Smooth muscle cell (in vitro differentiated cells): ENCODE measurements at regions not wholly inside any gene's neighbourhood (a gene's known extent, or its start where the extent isn't known, plus 50 kb on each side); places are given as distances from the start of the nearest gene placed in this dataset.

Experiments
- DNase-seq: peaks from one replicate; lab custom pipeline; 2025; ENCODE audit not compliant: unreplicated experiment; lab: John Stamatoyannopoulos, UW
- H2AFZ ChIP-seq: fragments of 200-600 bp; sonication (generic); 2 replicates; pipeline ENCODE4 v1.6.0; 2016; ENCODE audit warnings: antibody characterized with exemption, low read depth, mild to moderate bottlenecking
- H3F3A ChIP-seq: fragments of 200-600 bp; sonication (generic); 2 replicates; pipeline ENCODE4 v1.6.0; 2017; ENCODE audit warnings: antibody characterized with exemption, low read depth
- H3K27ac ChIP-seq: fragments of 200-600 bp; sonication (generic); 2 replicates; pipeline ENCODE4 v1.5.1; 2016; ENCODE audit warnings: low read depth, mild to moderate bottlenecking
- H3K27me3 ChIP-seq: fragments of 200-600 bp; sonication (generic); 2 replicates; pipeline ENCODE4 v1.6.1; 2016; ENCODE audit warnings: low read depth, mild to moderate bottlenecking
- H3K36me3 ChIP-seq: fragments of 200-600 bp; sonication (generic); 2 replicates; pipeline ENCODE4 v1.5.1; 2016; ENCODE audit warnings: low read depth
- H3K4me1 ChIP-seq: fragments of 200-600 bp; sonication (generic); 2 replicates; pipeline ENCODE4 v1.5.1; 2016; ENCODE audit warnings: low read depth
- H3K4me2 ChIP-seq: fragments of 200-600 bp; sonication (generic); 2 replicates; pipeline ENCODE4 v1.6.0; 2016; ENCODE audit warnings: mild to moderate bottlenecking
- H3K4me3 ChIP-seq: fragments of 200-600 bp; sonication (generic); 2 replicates; pipeline ENCODE4 v1.5.1; 2016; ENCODE audit warnings: mild to moderate bottlenecking
- H3K79me2 ChIP-seq: fragments of 200-600 bp; sonication (generic); 2 replicates; pipeline ENCODE4 v1.6.0; 2016; ENCODE audit warnings: low read depth, mild to moderate bottlenecking
- H3K9ac ChIP-seq: fragments of 200-600 bp; sonication (generic); 2 replicates; pipeline ENCODE4 v1.6.0; 2016; ENCODE audit warnings: low read depth
- H3K9me3 ChIP-seq: fragments of 200-600 bp; sonication (generic); replicated peaks from 2 replicates; pipeline ENCODE4 v1.5.1; 2016; ENCODE audit warnings: low read depth
- H4K20me1 ChIP-seq: fragments of 200-600 bp; sonication (generic); 2 replicates; pipeline ENCODE4 v1.6.0; 2016; ENCODE audit warnings: low read depth
- WGBS: methylation state at CpG from one replicate; pipeline ENCODE4 v1.1.7; 2016; ENCODE audit warnings: low lambda C conversion rate; 5-methylcytosine and 5-hydroxymethylcytosine counted together
- TF ChIP-seq, protein P1 (sequence below): fragments of 200-600 bp; sonication (generic); IDR thresholded peaks from 2 replicates; pipeline ENCODE4 v1.5.1; 2017; ENCODE audit warnings: borderline replicate concordance, mild to moderate bottlenecking, antibody characterized with exemption; ENCODE audit not compliant: insufficient read depth, poor library complexity, severe bottlenecking

DNA sequence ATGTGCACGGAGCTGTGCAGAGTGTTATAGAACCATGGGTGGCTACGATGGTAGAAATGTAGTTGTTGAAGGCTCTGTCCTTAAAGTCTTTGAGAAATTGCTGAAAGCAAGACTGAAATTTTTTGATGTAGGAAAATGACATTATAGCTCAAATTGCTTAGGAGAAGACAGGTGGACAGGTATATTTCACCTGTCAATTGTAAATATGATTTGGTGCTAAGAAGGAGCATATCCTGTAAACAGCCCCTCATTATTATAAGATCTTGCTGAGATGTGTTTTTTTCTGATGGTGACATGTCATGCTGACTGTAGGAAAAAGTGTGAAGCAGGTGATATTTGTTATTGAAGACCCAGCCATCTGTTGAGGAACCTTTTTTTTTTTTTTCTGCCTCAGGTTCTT, 377.9 kb downstream of the PSAT1 start:
- Histone ChIP-seq H3K27me3 (no peaks in the 10 kb centered on the region), H3K27ac (no peak overlapping the region), H3K9ac (no peak overlapping the region), H4K20me1 (no peaks in the 10 kb centered on the region), H3K9me3 (no peaks in the 10 kb centered on the region), H2AFZ (no peak overlapping the region), H3K79me2 (no peaks in the 10 kb centered on the region), H3K4me3 (no peak overlapping the region), H3K4me1 (no peaks in the 10 kb centered on the region), H3K4me2 (no peak overlapping the region), H3K36me3 (no peaks in the 10 kb centered on the region), H3F3A (no peaks in the 10 kb centered on the region)
- no peak for DNase-seq
- 97% methylated on average over 2 of the region's 2 CpGs for WGBS
- TF ChIP-seq, protein P1, sequence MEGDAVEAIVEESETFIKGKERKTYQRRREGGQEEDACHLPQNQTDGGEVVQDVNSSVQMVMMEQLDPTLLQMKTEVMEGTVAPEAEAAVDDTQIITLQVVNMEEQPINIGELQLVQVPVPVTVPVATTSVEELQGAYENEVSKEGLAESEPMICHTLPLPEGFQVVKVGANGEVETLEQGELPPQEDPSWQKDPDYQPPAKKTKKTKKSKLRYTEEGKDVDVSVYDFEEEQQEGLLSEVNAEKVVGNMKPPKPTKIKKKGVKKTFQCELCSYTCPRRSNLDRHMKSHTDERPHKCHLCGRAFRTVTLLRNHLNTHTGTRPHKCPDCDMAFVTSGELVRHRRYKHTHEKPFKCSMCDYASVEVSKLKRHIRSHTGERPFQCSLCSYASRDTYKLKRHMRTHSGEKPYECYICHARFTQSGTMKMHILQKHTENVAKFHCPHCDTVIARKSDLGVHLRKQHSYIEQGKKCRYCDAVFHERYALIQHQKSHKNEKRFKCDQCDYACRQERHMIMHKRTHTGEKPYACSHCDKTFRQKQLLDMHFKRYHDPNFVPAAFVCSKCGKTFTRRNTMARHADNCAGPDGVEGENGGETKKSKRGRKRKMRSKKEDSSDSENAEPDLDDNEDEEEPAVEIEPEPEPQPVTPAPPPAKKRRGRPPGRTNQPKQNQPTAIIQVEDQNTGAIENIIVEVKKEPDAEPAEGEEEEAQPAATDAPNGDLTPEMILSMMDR = no peak

DNA sequence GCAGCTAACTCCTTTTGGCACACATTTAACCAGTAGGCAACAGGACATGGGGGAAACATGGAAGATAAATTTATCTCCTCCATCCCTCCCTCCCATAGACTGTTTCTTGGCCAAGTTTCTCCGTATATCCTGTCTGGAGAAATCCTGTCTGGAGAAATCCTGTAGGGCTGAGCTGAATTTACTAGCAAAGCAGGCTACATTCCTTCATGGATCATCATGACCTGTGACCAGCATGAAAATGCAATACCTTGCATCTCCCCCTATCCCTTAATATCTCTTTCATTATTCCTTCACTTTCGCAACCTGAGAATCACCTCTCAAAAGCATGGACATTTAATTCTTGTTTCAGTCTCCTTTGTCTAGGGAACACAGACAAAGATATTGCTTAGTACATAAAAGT, 379.1 kb downstream of the PSAT1 start:
- WGBS = 71% methylated on average over 2 of the region's 2 CpGs
- peak overlapping the region; percentile 34 for H3K27ac ChIP-seq
- no peak for DNase-seq
- H3K9me3 ChIP-seq = no peaks in the 10 kb centered on the region
- H4K20me1 ChIP-seq = no peaks in the 10 kb centered on the region
- H3K36me3 ChIP-seq = no peaks in the 10 kb centered on the region
- TF ChIP-seq, protein P1 = no peak
- H3K4me1 ChIP-seq = no peaks in the 10 kb centered on the region
- H3K9ac ChIP-seq = no peak overlapping the region
- no peaks in the 10 kb centered on the region for H3K27me3 ChIP-seq
- H3K79me2 ChIP-seq = no peaks in the 10 kb centered on the region
- no peaks in the 10 kb centered on the region for H3F3A ChIP-seq
- no peak overlapping the region for H3K4me3 ChIP-seq
- H2AFZ ChIP-seq = no peak overlapping the region
- peak overlapping the region; percentile 58 for H3K4me2 ChIP-seq

- no peaks in the 10 kb centered on the region for H4K20me1 ChIP-seq
- H3K9ac ChIP-seq = no peak overlapping the region
- no peaks in the 10 kb centered on the region for H3K79me2 ChIP-seq
- H2AFZ ChIP-seq = no peak overlapping the region
- H3K27ac ChIP-seq = peak overlapping the region; percentile 34
- no peak for DNase-seq
- H3K4me2 ChIP-seq = peak overlapping the region; percentile 58
- H3K36me3 ChIP-seq = no peaks in the 10 kb centered on the region
- H3K4me1 ChIP-seq = no peaks in the 10 kb centered on the region
- H3F3A ChIP-seq = no peaks in the 10 kb centered on the region
- TF ChIP-seq, protein P1 = no peak
- H3K4me3 ChIP-seq = no peak overlapping the region
- H3K27me3 ChIP-seq = no peaks in the 10 kb centered on the region
- no peaks in the 10 kb centered on the region for H3K9me3 ChIP-seq
Observed at GRCh38 chr9:78676623-78677022, 379.7 kb downstream of the PSAT1 start.

GRCh38 chr9:78677326-78677725, 380.4 kb downstream of the PSAT1 start:
- no peak overlapping the region for H3K9ac ChIP-seq
- no peaks in the 10 kb centered on the region for H4K20me1 ChIP-seq
- H3K36me3 ChIP-seq = no peaks in the 10 kb centered on the region
- no peaks in the 10 kb centered on the region for H3F3A ChIP-seq
- H3K4me3 ChIP-seq = no peak overlapping the region
- H2AFZ ChIP-seq = no peak overlapping the region
- H3K4me2 ChIP-seq = peak overlapping the region; percentile 58
- WGBS = 67% methylated on average over 2 of the region's 2 CpGs
- no peaks in the 10 kb centered on the region for H3K27me3 ChIP-seq
- H3K27ac ChIP-seq = no peak overlapping the region
- TF ChIP-seq, protein P1 = no peak
- no peaks in the 10 kb centered on the region for H3K4me1 ChIP-seq
- no peaks in the 10 kb centered on the region for H3K79me2 ChIP-seq
- no peak for DNase-seq
- H3K9me3 ChIP-seq = no peaks in the 10 kb centered on the region
